Glomerular endothelial cell (primary cell): ENCODE measurements at regions not wholly inside any gene's neighbourhood (a gene's known extent, or its start where the extent isn't known, plus 50 kb on each side); places are given as distances from the start of the nearest gene placed in this dataset.
"Not testable (repeated sequence)": the region's sequence is repeated elsewhere in the genome, so short reads cannot be mapped to it uniquely, and the experiment has no call there.

Experiments used
- DNase-seq: peaks from one replicate; pipeline ENCODE4 v3.0.0-alpha.2; 2011; ENCODE audit warnings: low read depth, low spot score; ENCODE audit errors: extremely low read depth

DNA sequence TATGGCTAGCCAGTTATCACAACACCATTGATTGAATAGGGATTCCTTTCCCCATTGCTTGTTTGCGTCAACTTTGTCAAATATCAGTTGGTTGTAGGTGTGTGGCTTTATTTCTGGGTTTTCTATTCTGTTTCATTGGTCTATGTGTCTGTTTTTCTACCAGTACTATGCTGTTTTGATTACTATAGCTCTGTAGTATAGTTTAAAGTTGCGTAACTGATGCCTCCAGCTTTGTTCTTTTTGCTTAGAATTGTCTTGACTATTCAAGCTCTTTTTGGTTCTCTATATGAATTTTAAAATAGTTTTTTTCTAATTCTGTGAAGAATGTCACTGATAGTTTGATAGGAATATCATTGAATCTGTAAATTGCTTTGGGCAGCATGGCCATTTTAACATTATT is 194.9 kb upstream of the FN1 start:
- not testable (repeated sequence) for DNase-seq

- DNase-seq: no peak
Measured at GRCh38 chr2:215627771-215628170, 191.9 kb upstream of the FN1 start.

DNA sequence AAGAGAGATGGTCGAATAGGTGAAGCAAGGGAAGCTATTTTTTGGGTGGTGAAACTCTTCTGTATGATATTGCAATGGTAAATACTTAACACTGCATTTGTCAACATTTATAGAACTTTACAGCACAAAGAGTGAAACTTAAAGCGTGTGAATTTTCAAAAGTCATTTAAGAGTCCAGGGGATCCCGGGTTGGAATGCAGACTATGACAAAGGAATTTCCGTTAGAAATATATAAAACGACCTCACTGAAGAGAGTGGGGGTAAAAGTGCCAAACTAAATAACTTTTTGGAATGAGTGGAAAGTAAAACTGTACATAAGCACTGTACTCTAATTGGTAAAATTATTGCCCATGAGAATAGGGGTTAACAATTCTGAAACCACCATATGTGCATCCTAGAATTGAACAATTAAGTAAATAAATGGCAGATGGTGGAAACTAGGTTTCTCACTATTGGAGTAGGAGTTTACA is 191.0 kb upstream of the FN1 start:
- DNase-seq: no peak

- no peak for DNase-seq
Measured at GRCh38 chr2:215626063-215626462, 190.2 kb upstream of the FN1 start.

- DNase-seq: no peak
Measured at GRCh38 chr2:215625207-215625606, 189.3 kb upstream of the FN1 start.

DNA sequence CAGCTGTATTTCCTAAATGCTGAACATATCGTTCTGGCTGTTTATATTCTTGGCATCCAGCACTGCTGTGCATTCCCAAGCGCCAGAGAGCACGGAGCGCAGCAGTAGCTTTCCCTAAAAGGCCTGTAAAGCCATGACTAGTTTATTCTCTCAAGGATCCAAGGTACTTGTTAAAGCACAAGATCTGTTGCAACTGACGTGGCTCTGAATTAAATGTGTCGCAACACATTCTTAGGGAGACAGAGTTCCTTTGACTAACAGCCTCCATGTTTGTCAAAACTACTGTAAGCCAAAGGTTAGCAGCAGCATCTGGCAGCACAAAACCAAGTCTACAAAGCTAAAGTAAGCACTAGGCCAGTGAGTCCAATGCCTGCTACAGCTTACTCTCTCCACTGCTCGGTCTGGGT is 188.6 kb upstream of the FN1 start:
- DNase-seq: no peak

- DNase-seq: no peak
Measured at GRCh38 chr2:215622837-215623236, 187.0 kb upstream of the FN1 start.

- DNase-seq: no peak
Measured at GRCh38 chr2:215621381-215621780, 185.5 kb upstream of the FN1 start.

- no peak for DNase-seq
Measured at GRCh38 chr2:215620528-215620927, 184.7 kb upstream of the FN1 start.

GRCh38 chr2:215619989-215620388 is 184.1 kb upstream of the FN1 start:
- no peak for DNase-seq

DNA sequence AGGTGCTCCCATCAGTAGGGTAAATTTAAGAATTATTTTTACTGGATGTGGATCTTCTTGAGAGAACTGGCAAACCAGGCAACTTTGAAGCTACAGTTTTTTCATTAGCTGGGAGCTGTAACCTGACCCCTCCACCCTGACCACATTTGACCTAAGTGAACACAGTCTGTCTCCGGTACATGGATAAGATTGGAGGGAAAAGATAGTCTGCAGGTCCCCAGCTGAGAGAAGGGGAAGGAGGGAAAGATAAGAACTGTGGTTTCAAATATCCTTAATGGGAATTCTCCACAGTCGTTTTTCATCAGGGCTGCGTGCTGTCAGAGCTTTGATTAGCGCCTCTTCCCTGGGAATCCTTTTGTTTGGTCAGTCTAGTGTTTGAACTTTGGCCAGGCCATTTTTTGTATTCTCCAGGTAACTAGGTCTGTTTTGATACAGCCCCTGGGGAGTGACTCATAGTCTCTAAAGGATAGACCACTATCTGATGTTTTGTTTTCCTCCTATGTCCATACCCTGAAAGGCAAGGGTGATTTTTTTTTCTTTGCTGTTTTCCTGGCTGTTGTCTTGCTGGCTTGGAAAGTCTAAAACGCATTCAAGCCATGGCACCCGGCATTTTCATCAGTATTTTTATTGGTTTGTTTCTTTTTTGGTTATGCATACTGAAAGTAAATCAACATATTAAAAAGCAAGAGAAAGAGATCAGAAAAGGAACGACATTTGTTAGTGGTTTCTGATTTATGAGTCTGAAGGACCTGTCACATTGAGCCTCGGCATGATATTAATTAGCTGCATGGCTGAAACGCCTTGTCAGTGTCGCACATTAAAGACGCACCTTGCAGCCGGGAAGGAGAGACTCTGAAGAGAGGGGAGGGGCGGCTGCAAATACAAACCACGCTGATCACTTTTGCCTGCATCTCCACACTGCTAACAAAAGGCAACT is 183.4 kb upstream of the FN1 start:
- no peak for DNase-seq

- no peak for DNase-seq
Measured at GRCh38 chr2:215618145-215618544, 182.3 kb upstream of the FN1 start.

DNA sequence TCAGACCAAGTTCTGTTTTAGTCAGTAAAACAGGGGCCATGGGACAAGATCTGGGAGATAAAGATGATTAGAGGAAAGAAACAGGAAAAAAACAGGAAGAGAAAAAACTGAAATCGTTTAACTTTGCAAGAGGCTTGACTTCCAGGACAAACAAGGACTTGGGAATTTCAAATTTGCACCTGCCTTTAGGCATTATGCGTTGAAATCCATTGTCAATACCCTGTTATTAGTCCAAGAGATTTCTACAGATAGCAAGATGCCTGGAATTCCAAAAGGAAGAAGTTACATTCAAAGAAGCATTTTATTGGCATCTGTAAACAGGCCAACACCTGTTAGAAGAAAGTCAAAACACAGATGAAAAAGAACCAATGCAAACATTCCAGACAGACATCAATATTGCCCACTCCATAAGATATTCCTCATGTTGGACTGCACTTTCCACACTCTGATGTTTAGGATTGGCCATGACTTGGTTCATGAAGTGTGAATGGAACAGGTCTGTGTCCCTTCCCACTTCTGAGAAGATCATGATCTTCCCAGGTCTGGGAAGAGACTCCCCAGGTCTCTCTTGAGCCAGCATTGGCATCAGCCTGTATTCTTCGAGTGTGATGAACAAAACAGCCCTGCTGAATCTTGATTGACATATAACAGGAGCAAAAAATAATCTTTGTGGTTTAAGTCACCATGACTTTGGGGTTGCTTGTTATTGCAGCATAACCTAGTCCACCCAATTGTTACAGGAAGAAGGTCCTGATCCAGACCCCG is 181.4 kb upstream of the FN1 start:
- DNase-seq: no peak

GRCh38 chr2:215615803-215616174 is 179.9 kb upstream of the FN1 start:
- DNase-seq: no peak

- no peak for DNase-seq
Measured at GRCh38 chr2:215615067-215615802, 179.4 kb upstream of the FN1 start.

DNA sequence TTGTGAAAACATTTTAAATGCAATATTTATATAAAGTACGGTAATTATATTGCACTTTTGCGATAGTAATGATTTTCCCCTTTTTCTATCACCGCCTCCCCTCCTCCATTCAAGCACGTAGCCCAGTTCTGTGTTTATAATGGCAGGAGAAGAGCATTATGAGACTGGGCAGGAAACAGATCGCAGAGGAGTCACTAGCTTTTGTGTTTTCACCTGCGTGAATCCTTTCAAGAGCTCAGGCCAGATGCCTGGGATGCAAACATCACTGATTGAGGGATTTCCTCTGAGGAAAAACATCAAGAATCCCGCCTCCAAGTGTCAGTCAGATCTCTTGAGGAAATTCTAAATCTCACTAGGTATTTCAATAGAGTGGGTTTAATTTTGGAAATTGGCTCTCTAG is 178.4 kb upstream of the FN1 start:
- no peak for DNase-seq

GRCh38 chr2:215613888-215614287 is 178.0 kb upstream of the FN1 start:
- no peak for DNase-seq

- no peak for DNase-seq
Measured at GRCh38 chr2:215613280-215613679, 177.4 kb upstream of the FN1 start.

DNA sequence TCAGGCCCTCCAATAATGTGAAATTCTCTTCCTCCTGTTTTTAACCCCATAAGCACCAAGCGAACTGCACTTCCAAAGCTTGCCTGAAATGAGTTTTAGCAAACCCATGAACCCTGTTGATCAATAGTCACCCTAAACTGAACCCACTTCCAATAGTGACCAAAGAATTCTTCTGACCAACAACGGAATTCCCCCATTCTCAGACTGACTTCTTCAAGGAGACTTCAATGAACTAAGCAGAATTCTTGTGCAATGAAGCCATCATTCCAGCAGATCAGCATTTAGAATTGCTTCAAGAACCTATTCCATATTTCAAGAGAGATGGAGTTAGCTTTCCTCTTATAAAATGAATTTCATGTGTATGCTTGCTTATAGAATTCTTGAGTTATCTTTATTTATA is 176.9 kb upstream of the FN1 start:
- no peak for DNase-seq

DNA sequence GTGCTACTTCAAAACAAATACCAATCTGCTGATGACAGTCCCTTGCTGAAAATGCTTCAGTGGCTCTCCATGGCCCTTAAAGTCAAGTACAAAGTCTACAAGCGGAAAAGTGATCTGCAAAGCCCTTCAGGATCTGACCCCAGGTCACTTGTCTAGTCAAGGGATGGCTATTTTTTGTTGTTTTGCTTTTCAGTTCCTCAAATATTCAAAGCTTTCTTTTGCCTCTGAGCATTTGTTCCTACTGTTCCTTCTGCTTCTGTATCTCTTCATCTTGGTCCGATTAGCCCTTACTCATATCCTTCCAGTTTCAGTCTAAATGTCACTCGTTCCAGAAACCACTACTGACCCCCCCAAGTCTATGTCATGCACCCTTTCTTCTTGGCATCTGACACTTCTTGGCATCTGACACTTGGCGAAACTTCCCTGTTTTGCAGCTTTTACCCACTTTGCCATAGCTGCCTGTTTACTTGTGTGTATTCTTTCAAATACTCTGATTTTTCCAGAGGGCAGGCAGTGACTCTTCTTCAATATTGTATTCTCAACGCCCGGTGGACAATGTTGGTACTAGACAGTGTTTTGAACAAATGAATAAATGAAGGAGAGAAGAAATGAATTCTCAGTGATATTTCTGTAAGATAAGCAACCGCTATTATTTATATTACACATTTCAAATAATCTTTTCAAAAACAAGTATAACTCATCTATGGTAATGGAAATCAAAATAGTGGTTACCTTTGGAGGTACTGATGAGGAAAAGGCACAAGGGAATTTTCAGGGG is 175.9 kb upstream of the FN1 start:
- no peak for DNase-seq
